Type B pancreatic cell (in vitro differentiated cells): ENCODE measurements at regions not wholly inside any gene's neighbourhood (a gene's known extent, or its start where the extent isn't known, plus 50 kb on each side); places are given as distances from the start of the nearest gene placed in this dataset.
A peak's percentile ranks its signal among the peaks of the same experiment; 100 is the strongest.

Source experiments
- DNase-seq: peaks from one replicate; pipeline ENCODE4 v3.0.0; 2021; ENCODE audit warnings: mixed read lengths; ENCODE audit not compliant: unreplicated experiment; ENCODE audit errors: extremely low spot score
- H3K27ac Mint-ChIP-seq: 2 replicates; pipeline ENCODE4 v1.8.0; 2021; ENCODE audit warnings: mild to moderate bottlenecking, mixed read lengths
- H3K27me3 Mint-ChIP-seq: 2 replicates; pipeline ENCODE4 v1.8.0; 2021; ENCODE audit warnings: mixed read lengths
- H3K36me3 Mint-ChIP-seq: 2 replicates; pipeline ENCODE4 v1.8.0; 2021; ENCODE audit warnings: mixed read lengths
- H3K4me1 Mint-ChIP-seq: one replicate; pipeline ENCODE4 v1.8.0; 2021; ENCODE audit warnings: mixed read lengths; ENCODE audit not compliant: unreplicated experiment
- H3K4me3 Mint-ChIP-seq: 2 replicates; pipeline ENCODE4 v1.8.0; 2021; ENCODE audit warnings: mild to moderate bottlenecking, mixed read lengths
- H3K9me3 Mint-ChIP-seq: 2 replicates; pipeline ENCODE4 v1.8.0; 2021; ENCODE audit warnings: mixed read lengths
- CTCF ChIP-seq: fragments of 200-600 bp; sonication (generic); conservative IDR thresholded peaks from 2 replicates; pipeline ENCODE4 v1.5.0; 2021; ENCODE audit warnings: antibody characterized with exemption, mild to moderate bottlenecking

- H3K27ac Mint-ChIP-seq: peak overlapping the region; percentile 20
- no peak for TF ChIP-seq CTCF
- no peaks in the 10 kb centered on the region for H3K36me3 Mint-ChIP-seq
- no peak for DNase-seq
- H3K4me3 Mint-ChIP-seq: peak overlapping the region; percentile 17
- H3K9me3 Mint-ChIP-seq: peaks cover 5% of the 10 kb centered on the region
- H3K4me1 Mint-ChIP-seq: peaks cover 47% of the 10 kb centered on the region
- H3K27me3 Mint-ChIP-seq: peaks cover 2% of the 10 kb centered on the region
These were observed 288.1 kb downstream of the ETS1 start for GRCh38 chr11:128299132-128299726.

- peaks cover 55% of the 10 kb centered on the region for H3K4me1 Mint-ChIP-seq
- H3K27me3 Mint-ChIP-seq: peaks cover 2% of the 10 kb centered on the region
- peaks cover 5% of the 10 kb centered on the region for H3K9me3 Mint-ChIP-seq
- no peak for DNase-seq
- TF ChIP-seq CTCF: no peak
- H3K36me3 Mint-ChIP-seq: no peaks in the 10 kb centered on the region
- no peak overlapping the region for H3K4me3 Mint-ChIP-seq
- peak overlapping the region; percentile 46 for H3K27ac Mint-ChIP-seq
These were observed 289.1 kb downstream of the ETS1 start for GRCh38 chr11:128298271-128298670.

GRCh38 chr11:128297805-128298204, 289.6 kb downstream of the ETS1 start:
- no peak overlapping the region for H3K4me3 Mint-ChIP-seq
- peaks cover 55% of the 10 kb centered on the region for H3K4me1 Mint-ChIP-seq
- no peak for TF ChIP-seq CTCF
- no peak for DNase-seq
- peak overlapping the region; percentile 46 for H3K27ac Mint-ChIP-seq
- H3K9me3 Mint-ChIP-seq: peaks cover 5% of the 10 kb centered on the region
- H3K36me3 Mint-ChIP-seq: no peaks in the 10 kb centered on the region
- peaks cover 2% of the 10 kb centered on the region for H3K27me3 Mint-ChIP-seq

GRCh38 chr11:128297091-128297651, 290.2 kb downstream of the ETS1 start:
- Mint-ChIP-seq H3K4me3 (no peak overlapping the region), H3K27ac (no peak overlapping the region), H3K36me3 (no peaks in the 10 kb centered on the region), H3K9me3 (peaks cover 5% of the 10 kb centered on the region), H3K4me1 (peaks cover 59% of the 10 kb centered on the region), H3K27me3 (peaks cover 5% of the 10 kb centered on the region)
- TF ChIP-seq CTCF: no peak
- no peak for DNase-seq

- Mint-ChIP-seq H3K4me3 (peak overlapping the region; percentile 8), H3K27ac (no peak overlapping the region)
These were observed 292.7 kb downstream of the ETS1 start for GRCh38 chr11:128294671-128295050.

More at GRCh38 chr11:128294671-128295050, 292.7 kb downstream of the ETS1 start:
- no peak for DNase-seq
- TF ChIP-seq CTCF: no peak
- peaks cover 74% of the 10 kb centered on the region for H3K4me1 Mint-ChIP-seq
- no peaks in the 10 kb centered on the region for H3K36me3 Mint-ChIP-seq
- peaks cover 5% of the 10 kb centered on the region for H3K9me3 Mint-ChIP-seq
- peaks cover 11% of the 10 kb centered on the region for H3K27me3 Mint-ChIP-seq
